ENCODE measurements at regions not wholly inside any gene's neighbourhood (a gene's known extent, or its start where the extent isn't known, plus 50 kb on each side); places are given as distances from the start of the nearest gene placed in this dataset.
"Not testable (repeated sequence)": the region's sequence is repeated elsewhere in the genome, so short reads cannot be mapped to it uniquely, and the experiment has no call there.

- no peaks in the 10 kb centered on the region for H3K9me3 ChIP-seq
- no peak for TF ChIP-seq CTCF (IDR thresholded peaks at IDR 0.05)
- H3K27me3 ChIP-seq, result no peaks in the 10 kb centered on the region
Measured at GRCh38 chr5:104050436-104050835, 487.8 kb upstream of the NUDT12 start.

GRCh38 chr5:104049752-104050151 lies 487.2 kb upstream of the NUDT12 start:
- no peak for DNase-seq
- TF ChIP-seq CTCF (IDR thresholded peaks at IDR 0.05), result no peak
- no peak for ATAC-seq
- Histone ChIP-seq H3K4me3 (no peak overlapping the region), H3K4me1 (no peaks in the 10 kb centered on the region), H3K27me3 (no peaks in the 10 kb centered on the region), H3K9me3 (no peaks in the 10 kb centered on the region), H3K36me3 (no peaks in the 10 kb centered on the region), H3K27ac (no peak overlapping the region)
- WGBS, 2 donors, result 89 to 92% methylated on average over 8 of the region's 8 CpGs
- intact Hi-C loops (cut with DNase I), result no loop called here

More at GRCh38 chr5:104050436-104050835, 487.8 kb upstream of the NUDT12 start:
- ATAC-seq (no peak), DNase-seq (no peak)
- H3K4me1 ChIP-seq, result no peaks in the 10 kb centered on the region
- no peak overlapping the region for H3K27ac ChIP-seq
- no peaks in the 10 kb centered on the region for H3K36me3 ChIP-seq
- H3K4me3 ChIP-seq, result no peak overlapping the region
- intact Hi-C loops (cut with DNase I), result no loop called here

- no peak for DNase-seq
- ATAC-seq, result no peak
- Histone ChIP-seq H3K27ac (no peak overlapping the region), H3K36me3 (no peaks in the 10 kb centered on the region), H3K27me3 (no peaks in the 10 kb centered on the region), H3K4me3 (no peak overlapping the region), H3K4me1 (no peaks in the 10 kb centered on the region), H3K9me3 (no peaks in the 10 kb centered on the region)
- intact Hi-C loops (cut with DNase I), result no loop called here
- WGBS, 2 donors, result 41 to 69% methylated on average over 2 of the region's 2 CpGs
- no peak for TF ChIP-seq CTCF (IDR thresholded peaks at IDR 0.05)
Measured at GRCh38 chr5:104048231-104048630, 485.6 kb upstream of the NUDT12 start.

GRCh38 chr5:104045987-104046386 lies 483.4 kb upstream of the NUDT12 start:
- H3K36me3 ChIP-seq, result no peaks in the 10 kb centered on the region
- no peaks in the 10 kb centered on the region for H3K27me3 ChIP-seq
- H3K4me3 ChIP-seq, result no peak overlapping the region
- TF ChIP-seq CTCF (IDR thresholded peaks at IDR 0.05), result no peak
- H3K27ac ChIP-seq, result no peak overlapping the region
- no peaks in the 10 kb centered on the region for H3K9me3 ChIP-seq
- no peak for DNase-seq
- ATAC-seq, result no peak
- intact Hi-C loops (cut with DNase I), result no loop called here
- no peaks in the 10 kb centered on the region for H3K4me1 ChIP-seq

- intact Hi-C loops (cut with DNase I); H3K27me3 ChIP-seq; H3K36me3 ChIP-seq; H3K4me1 ChIP-seq; ATAC-seq; DNase-seq; H3K27ac ChIP-seq; H3K4me3 ChIP-seq; H3K9me3 ChIP-seq: not testable (repeated sequence)
- 75 to 80% methylated on average over 4 of the region's 4 CpGs for WGBS, 2 donors
Measured at GRCh38 chr5:104039871-104040270, 477.3 kb upstream of the NUDT12 start.

GRCh38 chr5:104037136-104037535 lies 474.5 kb upstream of the NUDT12 start:
- ATAC-seq; H3K27me3 ChIP-seq; H3K36me3 ChIP-seq; H3K27ac ChIP-seq; DNase-seq; intact Hi-C loops (cut with DNase I); H3K4me1 ChIP-seq; H3K9me3 ChIP-seq; H3K4me3 ChIP-seq: not testable (repeated sequence)
- WGBS, 2 donors, result 86 to 88% methylated on average over 4 of the region's 4 CpGs

GRCh38 chr5:104033186-104033585 lies 470.6 kb upstream of the NUDT12 start:
- H3K36me3 ChIP-seq; DNase-seq; H3K4me1 ChIP-seq; intact Hi-C loops (cut with DNase I); H3K4me3 ChIP-seq; H3K27ac ChIP-seq; H3K27me3 ChIP-seq; ATAC-seq: not testable (repeated sequence)
- peaks cover 0 to 17% (median 0%) of the 10 kb centered on the region in 11 donors for H3K9me3 ChIP-seq
- WGBS, 2 donors, result 37 to 54% methylated on average over 4 of the region's 4 CpGs
